IMR-90 (cell line): ENCODE measurements at regions not wholly inside any gene's neighbourhood (a gene's known extent, or its start where the extent isn't known, plus 50 kb on each side); places are given as distances from the start of the nearest gene placed in this dataset.

Source experiments
- ATAC-seq: fragments of 200-7000 bp; cut with Tn5 transposase; 2 replicates; pipeline ENCODE4 v1.9.1; 2020; ENCODE audit warnings: low read depth, mild to moderate bottlenecking, moderate library complexity
- BruUV-seq: library from RNA; stranded (reverse); fragments of 400-500 nt; replicated peaks from 2 replicates; lab custom pipeline; 2021; lab: Mats Ljungman, UMichigan
- CTCF ChIA-PET: fragments of 300-600 bp; formaldehyde crosslinking; extraction: SDS; loops from one replicate; lab custom pipeline; 2021; ENCODE audit warnings: antibody characterized with exemption; lab: Yijun Ruan, JAX
- POLR2A ChIA-PET: fragments of 300-600 bp; sonication (Branson Sonifier 250); formaldehyde crosslinking; loops from one replicate; lab custom pipeline; 2022; ENCODE audit warnings: antibody characterized with exemption; ENCODE audit not compliant: unreplicated experiment; lab: Charles Lee
- DNase-seq: peaks from one replicate; pipeline ENCODE4 v3.0.0; 2013
- H2AFZ ChIP-seq: replicated peaks from 2 replicates; pipeline ENCODE3; 2013; ENCODE audit warnings: low read length, mild to moderate bottlenecking; ENCODE audit not compliant: poor library complexity
- H2AK5ac ChIP-seq: 2 replicates; pipeline ENCODE4 v1.6.1; 2013; ENCODE audit warnings: low read depth, low read length, inconsistent platforms
- H2AK9ac ChIP-seq: replicated peaks from 2 replicates; pipeline ENCODE3; 2013; ENCODE audit warnings: mild to moderate bottlenecking, low read depth, low read length, moderate library complexity; ENCODE audit not compliant: poor library complexity
- H2BK120ac ChIP-seq: 2 replicates; pipeline ENCODE4 v1.6.1; 2013; ENCODE audit warnings: low read depth, low read length, inconsistent platforms
- H2BK15ac ChIP-seq: 3 replicates; pipeline ENCODE4 v1.6.1; 2013; ENCODE audit warnings: low read depth, low read length, inconsistent platforms
- H2BK20ac ChIP-seq: 2 replicates; pipeline ENCODE4 v1.6.1; 2013; ENCODE audit warnings: low read depth, mild to moderate bottlenecking, inconsistent platforms, low read length, moderate library complexity
- H2BK5ac ChIP-seq: 2 replicates; pipeline ENCODE4 v1.6.1; 2013; ENCODE audit warnings: mild to moderate bottlenecking, low read depth, low read length, inconsistent platforms; ENCODE audit not compliant: poor library complexity, severe bottlenecking
- H3K14ac ChIP-seq: replicated peaks from 2 replicates; pipeline ENCODE4 v1.6.1; 2013; ENCODE audit warnings: low read depth, low read length, inconsistent platforms
- H3K18ac ChIP-seq: 2 replicates; pipeline ENCODE4 v1.6.1; 2013; ENCODE audit warnings: low read depth, low read length, control low read depth
- H3K23ac ChIP-seq: 2 replicates; pipeline ENCODE4 v1.6.1; 2013; ENCODE audit warnings: low read depth, low read length, inconsistent platforms
- H3K27ac ChIP-seq: 2 replicates; pipeline ENCODE4 v1.5.1; 2013; ENCODE audit warnings: mild to moderate bottlenecking, control low read depth, low read length; ENCODE audit not compliant: insufficient read depth
- H3K27me3 ChIP-seq: 2 replicates; pipeline ENCODE4 v1.6.1; 2013; ENCODE audit warnings: low read length; ENCODE audit not compliant: control insufficient read depth, insufficient read depth
- H3K36me3 ChIP-seq: 2 replicates; pipeline ENCODE4 v1.6.1; 2013; ENCODE audit warnings: low read length, mixed read lengths; ENCODE audit not compliant: control insufficient read depth, insufficient read depth
- H3K4ac ChIP-seq: 2 replicates; pipeline ENCODE4 v1.6.1; 2013; ENCODE audit warnings: low read depth, low read length, inconsistent platforms
- H3K4me1 ChIP-seq: 2 replicates; pipeline ENCODE4 v1.6.1; 2013; ENCODE audit warnings: low read length, mixed read lengths; ENCODE audit not compliant: control insufficient read depth, insufficient read depth
- H3K4me2 ChIP-seq: 2 replicates; pipeline ENCODE4 v1.6.1; 2013; ENCODE audit warnings: low read depth, mild to moderate bottlenecking, control low read depth, low read length, moderate library complexity
- H3K4me3 ChIP-seq: 2 replicates; pipeline ENCODE4 v1.5.1; 2013; ENCODE audit warnings: low read depth, mild to moderate bottlenecking, control low read depth, low read length, moderate library complexity; ENCODE audit not compliant: insufficient read depth
- H3K56ac ChIP-seq: 2 replicates; pipeline ENCODE4 v1.6.1; 2013; ENCODE audit warnings: low read length, inconsistent platforms; ENCODE audit not compliant: insufficient read depth; ENCODE audit errors: extremely low read depth
- H3K79me1 ChIP-seq, 2 experiments: 2 replicates each; pipeline ENCODE4 v1.6.1; 2013; ENCODE audit warnings: low read length in 2 of 2, inconsistent platforms in 1 of 2, low read depth in 1 of 2
- H3K9ac ChIP-seq: 2 replicates; pipeline ENCODE4 v1.6.1; 2013; ENCODE audit warnings: low read depth, low read length, control low read depth
- H3K9me1 ChIP-seq: 2 replicates; pipeline ENCODE4 v1.6.1; 2013; ENCODE audit warnings: low read length, inconsistent platforms; ENCODE audit not compliant: insufficient read depth
- H3K9me3 ChIP-seq: 2 replicates; pipeline ENCODE4 v1.6.1; 2013; ENCODE audit warnings: low read length; ENCODE audit not compliant: control insufficient read depth, insufficient read depth
- H4K20me1 ChIP-seq: 2 replicates; pipeline ENCODE4 v1.6.1; 2013; ENCODE audit warnings: low read length, inconsistent platforms; ENCODE audit not compliant: insufficient read depth
- H4K5ac ChIP-seq: 2 replicates; pipeline ENCODE4 v1.6.1; 2013; ENCODE audit warnings: mild to moderate bottlenecking, low read depth, low read length, control low read depth
- H4K8ac ChIP-seq, 2 experiments: 2 replicates each; pipeline ENCODE4 v1.6.1; 2013; ENCODE audit warnings: low read depth in 2 of 2, low read length in 2 of 2, control low read depth in 1 of 2, inconsistent platforms in 1 of 2
- H4K91ac ChIP-seq: 2 replicates; pipeline ENCODE4 v1.6.1; 2013; ENCODE audit warnings: low read depth, low read length, inconsistent platforms; ENCODE audit not compliant: insufficient read depth
- CEBPB ChIP-seq: IDR thresholded peaks from 2 replicates; pipeline ENCODE4 v1.6.1; 2012; ENCODE audit warnings: low read depth, low read length, improper control_type of control experiment
- CTCF ChIP-seq: conservative IDR thresholded peaks from 2 replicates; pipeline ENCODE4 v1.5.1; 2012; ENCODE audit warnings: mild to moderate bottlenecking, low read depth, low read length, improper control_type of control experiment
- MAFK ChIP-seq: IDR thresholded peaks from 2 replicates; pipeline ENCODE4 v1.6.1; 2012; ENCODE audit warnings: low read depth, low read length, improper control_type of control experiment
- NFE2L2 ChIP-seq: fragments of 150-350 bp; IDR thresholded peaks from 2 replicates; pipeline ENCODE4 v1.6.1; 2016; ENCODE audit warnings: low read depth, mild to moderate bottlenecking, low read length
- POLR2A ChIP-seq: IDR thresholded peaks from 2 replicates; pipeline ENCODE4 v1.6.1; 2012; ENCODE audit warnings: mild to moderate bottlenecking, low read depth, low read length
- WGBS, 2 experiments: methylation state at CpG; one replicate each; pipeline versions ENCODE4 v1.1.5 to v1.1.7; 2013; ENCODE audit warnings: missing lambda C conversion rate in 2 of 2; ENCODE audit not compliant: insufficient read length in 1 of 2; ENCODE audit errors: extremely low coverage in 2 of 2; 5-methylcytosine and 5-hydroxymethylcytosine counted together
- dilution Hi-C: fragments of 300-500 bp; cut with HindIII; formaldehyde crosslinking; loops from one replicate; pipeline ENCODE4 v1.14.3; 2018; ENCODE audit warnings: low sequenced_read_pairs; ENCODE audit not compliant: unreplicated experiment
- in situ Hi-C: fragments of 300-500 bp; cut with MboI; formaldehyde crosslinking; loops from 3 replicates; pipeline ENCODE4 v1.14.3; 2019; ENCODE audit warnings: low sequenced_read_pairs, inconsistent platforms, mixed read lengths
- intact Hi-C: fragments of 100-400 bp; cut with micrococcal nuclease; formaldehyde crosslinking; loops from 2 replicates; pipeline ENCODE4 v1.10.0; 2022

GRCh38 chrX:87105131-87105530 is 412.5 kb upstream of the KLHL4 start:
- CTCF ChIA-PET, result no interaction called here
- H3K4me3 ChIP-seq, result no peak overlapping the region

More at GRCh38 chrX:87105131-87105530, 412.5 kb upstream of the KLHL4 start:
- no peaks in the 10 kb centered on the region for H3K9me1 ChIP-seq
- no peak overlapping the region for H2AK5ac ChIP-seq
- TF ChIP-seq MAFK (no peak), NFE2L2 (no peak), CTCF (no peak), POLR2A (no peak), CEBPB (no peak)
- H3K14ac ChIP-seq, result no peak overlapping the region
- POLR2A ChIA-PET, result no interaction called here
- H4K5ac ChIP-seq, result no peak overlapping the region
- ATAC-seq (no peak), DNase-seq (no peak)
- no peaks in the 10 kb centered on the region for H4K20me1 ChIP-seq
- intact Hi-C loops (no loop called here), in situ Hi-C loops (no loop called here), dilution Hi-C loops (no loop called here)
- no peak overlapping the region for H3K23ac ChIP-seq
- no peaks in the 10 kb centered on the region for H3K4me1 ChIP-seq
- H2BK15ac ChIP-seq, result no peak overlapping the region
- no peak overlapping the region for H2BK120ac ChIP-seq
- WGBS, 2 experiments, result no CpG with 5 or more reads among the region's 1 CpG
- no peak overlapping the region for H2BK20ac ChIP-seq
- no peak overlapping the region for H3K27ac ChIP-seq
- H3K36me3 ChIP-seq, result no peaks in the 10 kb centered on the region
- no peak overlapping the region for H3K4me2 ChIP-seq
- no peaks in the 10 kb centered on the region for H3K79me1 ChIP-seq
- no peak overlapping the region for H2BK5ac ChIP-seq
- no peak overlapping the region for H4K91ac ChIP-seq
- H2AFZ ChIP-seq, result no peak overlapping the region
- no peak overlapping the region for H4K8ac ChIP-seq
- H3K9ac ChIP-seq, result no peak overlapping the region
- no peak overlapping the region for H3K56ac ChIP-seq
- no peaks in the 10 kb centered on the region for H3K9me3 ChIP-seq
- H2AK9ac ChIP-seq, result no peak overlapping the region
- H3K27me3 ChIP-seq, result no peaks in the 10 kb centered on the region
- no peak overlapping the region for H3K4ac ChIP-seq
- no peak overlapping the region for H3K18ac ChIP-seq
- BruUV-seq, result no TSS peak
